ENCODE measurements at regions not wholly inside any gene's neighbourhood (a gene's known extent, or its start where the extent isn't known, plus 50 kb on each side); places are given as distances from the start of the nearest gene placed in this dataset.
A peak's percentile ranks its signal among the peaks of the same experiment; 100 is the strongest.

GRCh38 chr17:74089869-74090464 lies 113.5 kb upstream of the RPL38 start:
- DNase-seq (ENCODE audit: extremely low read depth, low read depth) = peak; percentile 41

DNA sequence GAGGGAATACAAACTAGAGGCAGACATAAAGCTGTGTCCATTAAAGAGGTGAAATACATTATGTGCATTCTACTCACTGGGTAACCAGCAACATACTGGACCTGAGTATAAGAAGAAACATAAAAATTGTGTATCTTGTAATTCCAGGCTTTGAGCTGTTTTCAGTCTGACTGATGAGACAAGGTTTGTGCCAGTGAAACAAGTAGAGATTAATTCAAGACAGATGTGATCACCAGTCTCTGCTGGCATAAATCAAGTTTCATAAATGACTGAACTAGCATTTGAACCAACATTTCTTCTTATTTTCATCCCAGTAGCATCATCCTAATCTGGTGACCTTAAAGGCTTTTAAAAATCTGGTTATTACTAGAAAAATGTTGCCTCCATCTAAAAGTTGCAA lies 108.8 kb upstream of the RPL38 start:
- DNase-seq (ENCODE audit: extremely low read depth, low read depth) = no peak

GRCh38 chr17:74096456-74096855 lies 107.0 kb upstream of the RPL38 start:
- DNase-seq (ENCODE audit: extremely low read depth, low read depth) = no peak

GRCh38 chr17:74097450-74098135 lies 105.9 kb upstream of the RPL38 start:
- no peak for DNase-seq (ENCODE audit: extremely low read depth, low read depth)

DNA sequence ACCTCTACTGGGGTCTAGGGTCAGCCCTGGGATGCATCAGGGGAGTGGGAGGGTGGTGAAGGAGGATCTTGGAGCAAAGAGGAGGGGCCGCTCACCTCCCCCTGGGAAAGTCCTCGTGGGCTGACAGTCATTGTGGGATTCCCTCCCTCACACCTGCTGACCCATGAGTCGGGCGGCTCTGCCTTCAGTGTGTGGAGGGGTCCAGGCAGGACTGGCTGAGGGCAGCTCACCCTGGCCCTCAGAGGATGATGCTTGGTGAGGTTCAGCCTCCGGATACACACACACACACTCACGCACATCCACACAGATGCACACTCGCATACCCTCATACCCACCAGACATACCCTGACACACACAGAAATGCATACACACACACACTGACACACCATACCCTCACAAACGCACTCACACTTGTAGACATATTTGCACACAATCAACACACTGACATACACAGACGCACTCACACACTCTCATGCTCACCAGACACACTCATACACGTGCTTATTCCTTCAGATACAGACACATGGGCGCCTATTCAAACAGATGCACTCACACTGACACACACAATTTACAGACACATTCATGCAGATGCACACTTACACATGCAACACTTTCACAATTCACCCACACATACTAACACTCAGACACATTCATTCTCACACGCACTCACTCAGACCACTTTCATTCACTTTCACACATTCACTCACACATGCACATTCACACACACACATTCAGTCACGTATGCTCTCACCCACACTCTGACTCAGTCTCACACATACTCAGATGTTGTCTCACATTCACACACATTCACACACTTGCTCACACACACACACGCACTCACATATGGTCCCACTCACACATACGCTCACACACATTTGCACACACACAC lies 105.1 kb upstream of the RPL38 start:
- no peak for DNase-seq (ENCODE audit: extremely low read depth, low read depth)

DNA sequence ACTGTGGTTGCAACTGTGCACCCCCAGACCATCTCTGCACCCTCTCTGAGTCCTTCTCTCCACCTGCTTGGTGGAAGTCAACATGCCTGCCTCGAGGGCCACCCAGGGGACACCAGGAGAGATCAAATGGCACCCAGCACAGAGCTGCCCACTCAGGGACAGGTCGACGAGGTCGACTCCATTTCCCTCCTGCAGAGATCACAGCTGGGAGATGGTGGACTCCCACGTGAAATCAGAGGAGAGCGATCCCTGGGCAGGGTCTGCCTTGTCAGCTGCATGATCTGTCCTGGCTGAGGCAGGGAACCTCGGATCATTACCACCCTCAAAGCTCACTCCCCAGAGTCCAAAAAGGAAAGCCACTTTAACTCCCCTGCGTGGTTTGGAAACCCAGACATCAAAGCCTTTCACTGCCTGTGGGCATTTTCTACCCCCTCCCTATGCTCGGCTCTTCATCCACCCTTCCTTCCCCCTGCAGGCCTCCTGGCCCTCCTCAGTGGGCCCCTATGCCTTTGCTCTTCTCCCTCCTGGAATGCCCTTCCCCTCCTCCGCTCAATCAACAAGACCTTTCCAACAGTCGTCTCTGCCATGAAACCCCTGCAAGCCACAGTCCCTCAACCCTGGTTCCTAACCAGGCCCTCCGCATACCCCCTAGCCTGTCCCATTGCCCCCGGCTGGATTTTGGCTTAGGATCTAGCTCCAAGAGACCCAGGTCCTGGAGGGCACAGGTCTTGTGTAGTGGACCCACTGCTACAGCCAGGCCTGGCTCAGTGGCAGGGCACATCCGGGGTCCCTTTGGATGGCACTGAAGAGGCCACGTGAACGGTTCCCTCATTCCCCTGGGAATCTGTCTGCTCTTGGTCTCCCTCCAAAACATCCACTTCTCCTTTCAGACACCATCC lies 103.8 kb upstream of the RPL38 start:
- no peak for DNase-seq (ENCODE audit: extremely low read depth, low read depth)

- DNase-seq (ENCODE audit: extremely low read depth, low read depth) = no peak
Measured at GRCh38 chr17:74104921-74105320, 98.6 kb upstream of the RPL38 start.

DNA sequence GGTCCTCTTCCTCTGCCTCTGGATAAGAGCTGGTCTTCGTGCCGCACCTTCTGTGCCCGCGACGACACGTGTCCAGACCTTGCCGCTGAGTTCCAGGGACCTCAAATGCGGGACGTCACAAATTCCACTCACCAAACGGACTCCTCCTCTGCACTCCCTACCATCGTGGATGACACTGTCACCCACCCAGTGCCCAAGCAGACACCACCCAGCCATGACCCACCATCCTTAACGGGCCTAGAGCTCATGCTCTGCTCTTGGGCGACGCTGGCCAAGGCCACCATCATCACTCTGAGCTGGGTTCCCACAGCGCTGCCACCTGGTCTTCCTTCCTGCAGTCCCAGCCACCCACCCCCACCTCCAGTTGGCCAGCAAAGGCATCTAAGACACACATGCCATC lies 96.4 kb upstream of the RPL38 start:
- no peak for DNase-seq (ENCODE audit: extremely low read depth, low read depth)

DNA sequence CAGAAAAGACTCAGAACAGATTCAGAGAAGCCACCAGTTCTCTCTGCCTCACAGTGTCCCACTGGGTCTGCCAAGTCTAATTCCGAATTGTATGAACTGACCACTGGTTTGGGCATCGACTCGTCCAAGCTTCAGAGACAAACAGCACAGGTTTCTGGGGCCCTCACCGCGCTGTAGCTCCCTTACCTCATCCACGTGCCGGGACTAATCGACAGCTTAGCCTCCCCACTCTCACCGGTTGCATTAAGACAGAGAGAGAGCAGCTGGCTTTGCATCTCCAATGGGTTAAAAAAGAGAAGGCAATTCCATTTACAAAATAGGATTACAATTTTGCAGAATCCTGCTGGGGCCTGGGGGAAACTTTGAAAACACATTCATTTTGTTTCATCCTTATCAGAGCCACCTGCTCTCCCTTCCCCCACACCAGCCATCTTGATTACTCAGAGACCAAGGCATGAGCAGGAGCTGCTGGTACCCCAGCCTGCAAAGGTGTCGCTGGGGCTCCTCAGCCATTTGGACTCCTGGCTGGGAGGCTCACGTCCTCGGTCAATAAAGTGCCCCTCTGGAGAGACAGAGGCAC lies 95.3 kb upstream of the RPL38 start:
- no peak for DNase-seq (ENCODE audit: extremely low read depth, low read depth)

DNA sequence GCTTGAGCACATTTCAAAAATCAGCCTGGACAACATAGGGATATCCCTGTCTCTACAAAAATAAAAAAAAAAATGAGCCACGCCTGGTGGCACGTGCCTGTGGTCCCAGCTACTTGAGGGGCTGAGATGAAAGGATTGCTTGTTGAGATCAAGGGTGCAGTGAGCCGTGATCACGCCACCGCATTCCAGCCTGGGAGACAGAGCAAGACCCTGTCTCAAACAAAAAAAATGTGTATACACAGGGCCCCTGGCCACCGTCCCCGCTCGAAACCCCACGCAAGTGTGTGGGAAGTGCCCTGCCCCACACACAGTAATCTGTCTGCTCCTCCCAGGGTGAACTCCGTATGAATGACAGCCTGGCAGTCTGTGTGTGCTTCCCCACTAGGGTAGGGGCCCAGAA lies 93.0 kb upstream of the RPL38 start:
- DNase-seq (ENCODE audit: extremely low read depth, low read depth) = no peak

DNA sequence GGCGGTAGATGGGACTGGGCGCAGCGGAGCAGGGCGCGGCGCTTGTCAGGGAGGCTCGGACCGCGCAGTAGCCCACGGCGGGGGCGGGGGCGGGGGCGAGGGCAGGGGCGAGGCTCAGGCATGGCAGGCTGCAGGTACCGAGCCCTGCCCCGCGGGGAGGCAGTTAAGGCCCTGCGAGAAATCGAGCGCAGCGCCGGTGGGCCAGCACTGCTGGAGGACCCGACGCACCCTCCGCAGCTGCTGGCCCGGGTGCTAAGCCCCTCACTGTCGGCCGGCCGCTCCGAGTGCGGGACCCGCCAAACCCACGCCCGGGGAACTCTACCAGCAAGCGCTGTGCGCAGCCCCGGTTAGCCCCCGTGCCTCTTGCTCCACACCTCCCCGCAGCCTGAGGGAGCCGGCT lies 90.2 kb upstream of the RPL38 start:
- no peak for DNase-seq (ENCODE audit: extremely low read depth, low read depth)

DNA sequence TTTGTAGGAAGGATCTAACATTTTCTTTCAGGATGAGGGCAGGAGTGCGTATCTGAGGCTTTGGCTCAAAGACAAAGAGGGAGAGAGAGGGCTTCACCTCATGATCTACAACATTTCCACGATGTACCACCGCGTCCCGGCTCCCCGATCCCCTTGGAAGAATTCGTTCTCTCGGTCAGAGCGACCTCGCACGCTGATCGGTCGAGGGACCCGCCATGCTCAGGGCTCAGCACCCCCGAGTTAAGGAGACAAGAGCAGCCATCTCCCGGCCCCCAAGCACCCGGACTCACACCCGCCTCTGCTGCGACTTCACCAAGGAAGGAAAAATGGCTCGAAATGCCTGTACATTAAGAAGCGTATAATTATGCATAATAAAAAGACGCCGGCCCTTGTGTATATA lies 89.5 kb upstream of the RPL38 start:
- DNase-seq (ENCODE audit: extremely low read depth, low read depth) = no peak

DNA sequence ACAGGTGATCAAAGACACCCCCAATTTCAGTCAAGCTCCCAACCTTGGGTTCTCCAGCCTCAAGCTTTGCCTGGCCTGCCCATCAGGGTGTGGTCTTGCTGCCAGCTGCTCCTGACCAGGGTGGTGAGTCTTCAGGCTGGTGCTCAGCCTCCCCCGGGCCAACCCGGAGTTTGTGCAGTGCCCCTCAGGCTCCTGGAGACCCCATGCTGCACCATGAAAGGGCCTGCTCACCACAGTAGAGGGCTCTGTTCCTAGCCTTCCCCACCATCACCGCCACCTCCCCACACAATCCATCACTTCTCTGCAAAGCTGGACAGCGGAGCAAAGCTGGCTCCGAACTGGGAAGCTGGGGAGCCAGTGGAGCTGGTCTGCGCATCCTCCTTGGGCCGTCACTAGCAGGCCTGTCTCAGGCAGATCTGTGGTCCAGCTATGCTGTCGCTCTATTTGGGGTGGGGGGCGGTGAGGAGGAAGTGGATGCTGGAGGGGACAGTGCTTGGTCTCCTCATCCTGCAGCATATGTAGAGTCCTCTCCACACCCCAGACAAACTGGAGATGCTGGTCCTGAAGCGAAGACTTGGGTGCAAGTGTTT lies 88.5 kb upstream of the RPL38 start:
- no peak for DNase-seq (ENCODE audit: extremely low read depth, low read depth)

DNA sequence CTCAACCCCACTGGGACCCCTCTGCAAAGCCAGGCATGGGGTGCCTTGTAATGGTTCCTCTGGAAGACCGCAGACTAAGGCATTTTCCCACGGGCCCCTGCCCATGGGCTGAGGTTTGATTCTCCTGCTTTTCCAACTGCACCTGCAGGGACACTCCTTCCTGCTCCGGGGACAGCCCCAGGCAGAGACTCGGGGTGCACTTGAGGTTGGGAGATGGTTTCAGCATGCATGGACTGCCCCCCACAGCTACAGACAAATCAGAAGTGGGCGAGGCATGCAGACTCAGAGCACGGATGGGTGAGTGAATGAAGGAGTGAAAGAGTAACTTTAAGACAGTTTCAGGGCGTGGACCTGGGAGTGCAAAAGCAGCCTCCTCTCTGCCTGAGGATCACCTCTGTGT lies 87.9 kb upstream of the RPL38 start:
- DNase-seq (ENCODE audit: extremely low read depth, low read depth) = no peak

DNA sequence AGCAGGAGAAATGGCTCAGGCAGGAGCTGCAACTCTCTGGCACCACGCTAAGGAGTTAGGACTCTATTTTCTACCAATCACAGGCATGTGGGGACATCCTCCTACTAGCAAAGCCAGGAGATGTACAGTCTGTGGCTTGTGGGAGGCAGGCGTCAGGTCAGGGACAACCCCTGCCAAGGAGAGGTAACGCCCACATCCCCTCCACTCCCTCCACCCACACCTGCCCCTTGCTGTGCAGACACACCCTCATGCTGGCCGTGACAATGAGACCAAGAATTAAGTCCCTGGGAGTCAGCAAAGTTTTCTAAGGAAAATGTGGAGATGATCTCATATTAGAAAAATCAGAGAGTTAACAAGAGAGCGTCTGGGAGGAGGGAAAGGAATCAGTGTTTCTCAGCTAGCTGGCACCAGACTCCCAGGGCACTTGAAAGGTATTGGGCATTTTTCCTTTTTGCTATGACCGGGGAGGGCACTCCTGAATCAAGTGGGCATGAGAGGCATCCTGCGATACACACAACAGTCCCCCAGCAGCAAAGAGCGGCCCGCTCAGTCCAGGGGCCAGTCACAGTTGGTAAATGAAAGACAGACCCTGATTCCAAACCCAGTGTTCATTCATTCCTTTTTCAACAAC lies 87.3 kb upstream of the RPL38 start:
- DNase-seq (ENCODE audit: extremely low read depth, low read depth) = no peak

GRCh38 chr17:74117087-74117698 lies 86.3 kb upstream of the RPL38 start:
- DNase-seq (ENCODE audit: extremely low read depth, low read depth) = no peak

DNA sequence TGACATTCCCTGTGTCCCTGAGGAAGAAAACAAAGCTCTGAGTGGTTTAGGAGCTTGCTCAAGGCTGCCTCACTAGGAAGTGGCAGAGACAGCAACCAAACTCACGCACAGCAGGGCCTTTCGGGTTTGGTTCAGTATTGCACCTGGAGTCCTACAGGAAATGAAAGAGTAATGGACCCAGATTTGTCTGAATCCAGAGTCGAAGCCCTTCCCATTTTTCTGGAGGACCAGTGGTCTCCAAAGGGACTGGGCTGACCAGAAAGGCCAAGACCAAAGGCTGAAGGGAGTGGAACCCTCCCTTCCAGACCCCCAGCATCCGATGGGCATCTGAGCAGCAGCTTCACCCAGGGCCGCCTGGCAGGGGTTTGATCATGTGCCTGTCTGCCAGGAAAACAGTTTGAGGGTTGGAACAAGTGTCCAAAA lies 85.5 kb upstream of the RPL38 start:
- no peak for DNase-seq (ENCODE audit: extremely low read depth, low read depth)

- no peak for DNase-seq (ENCODE audit: extremely low read depth, low read depth)
Measured at GRCh38 chr17:74118504-74118903, 85.0 kb upstream of the RPL38 start.

- DNase-seq (ENCODE audit: extremely low read depth, low read depth) = no peak
Measured at GRCh38 chr17:74119049-74119580, 84.4 kb upstream of the RPL38 start.
